ENCODE measurements at regions not wholly inside any gene's neighbourhood (a gene's known extent, or its start where the extent isn't known, plus 50 kb on each side); places are given as distances from the start of the nearest gene placed in this dataset.
"Not testable (repeated sequence)": the region's sequence is repeated elsewhere in the genome, so short reads cannot be mapped to it uniquely, and the experiment has no call there.

DNA sequence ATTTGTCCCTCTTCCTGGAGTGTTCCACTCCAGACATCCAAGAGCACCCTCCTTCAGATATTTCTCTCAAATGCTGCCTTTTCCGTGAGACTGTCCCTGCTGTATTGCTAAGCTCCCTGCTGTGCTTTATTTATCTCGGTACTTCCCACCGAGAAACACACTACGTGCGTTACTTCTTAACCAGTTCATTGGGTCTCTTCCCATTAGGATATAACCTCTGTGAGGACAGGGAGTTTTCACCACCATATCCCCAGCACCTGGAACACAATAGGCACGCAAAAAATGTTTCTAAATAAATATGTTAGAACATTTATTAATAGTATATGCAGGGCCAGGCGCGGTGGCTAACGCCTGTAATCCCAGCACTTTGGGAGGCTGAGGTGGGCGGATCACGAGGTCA is 308.7 kb upstream of the IL12A start:
- peaks cover 5% of the 10 kb centered on the region for H3K4me1 ChIP-seq (ENCODE audit: control insufficient read depth, extremely low read depth, insufficient read depth, low read length)
- no peaks in the 10 kb centered on the region for H3K27me3 ChIP-seq (ENCODE audit: control insufficient read depth, extremely low read depth, insufficient read depth, low read length)
- H3K4me3 ChIP-seq (ENCODE audit: control insufficient read depth in 2 of 3, extremely low read depth in 1 of 3, insufficient read depth in 2 of 3, low read depth in 1 of 3, low read length in 3 of 3) = no peak overlapping the region
- H3K9me3 ChIP-seq (ENCODE audit: control insufficient read depth, low read depth, low read length) = no peaks in the 10 kb centered on the region
- no peak overlapping the region for H3K9ac ChIP-seq (ENCODE audit: control insufficient read depth, extremely low read depth, insufficient read depth, low read length)
- no peaks in the 10 kb centered on the region for H3K36me3 ChIP-seq (ENCODE audit: control insufficient read depth in 2 of 2, extremely low read depth in 1 of 2, insufficient read depth in 2 of 2, low read length in 2 of 2)
- no peaks in the 10 kb centered on the region for H3K9me1 ChIP-seq (ENCODE audit: control insufficient read depth, extremely low read depth, insufficient read depth, low read length)
- TF ChIP-seq, protein P1, sequence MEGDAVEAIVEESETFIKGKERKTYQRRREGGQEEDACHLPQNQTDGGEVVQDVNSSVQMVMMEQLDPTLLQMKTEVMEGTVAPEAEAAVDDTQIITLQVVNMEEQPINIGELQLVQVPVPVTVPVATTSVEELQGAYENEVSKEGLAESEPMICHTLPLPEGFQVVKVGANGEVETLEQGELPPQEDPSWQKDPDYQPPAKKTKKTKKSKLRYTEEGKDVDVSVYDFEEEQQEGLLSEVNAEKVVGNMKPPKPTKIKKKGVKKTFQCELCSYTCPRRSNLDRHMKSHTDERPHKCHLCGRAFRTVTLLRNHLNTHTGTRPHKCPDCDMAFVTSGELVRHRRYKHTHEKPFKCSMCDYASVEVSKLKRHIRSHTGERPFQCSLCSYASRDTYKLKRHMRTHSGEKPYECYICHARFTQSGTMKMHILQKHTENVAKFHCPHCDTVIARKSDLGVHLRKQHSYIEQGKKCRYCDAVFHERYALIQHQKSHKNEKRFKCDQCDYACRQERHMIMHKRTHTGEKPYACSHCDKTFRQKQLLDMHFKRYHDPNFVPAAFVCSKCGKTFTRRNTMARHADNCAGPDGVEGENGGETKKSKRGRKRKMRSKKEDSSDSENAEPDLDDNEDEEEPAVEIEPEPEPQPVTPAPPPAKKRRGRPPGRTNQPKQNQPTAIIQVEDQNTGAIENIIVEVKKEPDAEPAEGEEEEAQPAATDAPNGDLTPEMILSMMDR (optimal IDR thresholded peaks at IDR 0.05 in 1 of 3, IDR thresholded peaks at IDR 0.05 in 1 of 3, conservative IDR thresholded peaks at IDR 0.05 in 1 of 3; ENCODE audit: extremely low read depth in 1 of 3, insufficient read depth in 2 of 3, low read length in 3 of 3) = no peak
- no peak for TF ChIP-seq EZH2 (IDR thresholded peaks at IDR 0.05; ENCODE audit: low read length)
- H3K4me2 ChIP-seq (ENCODE audit: control insufficient read depth, extremely low read depth, insufficient read depth, low read depth, low read length) = no peak overlapping the region
- DNase-seq (ENCODE audit: low read depth, low spot score) (no peak), FAIRE-seq (no peak)
- no peaks in the 10 kb centered on the region for H4K20me1 ChIP-seq (ENCODE audit: control insufficient read depth, extremely low read depth, insufficient read depth, low read length)
- H2AFZ ChIP-seq (ENCODE audit: control insufficient read depth, low read length) = no peak overlapping the region
- H3K79me2 ChIP-seq (ENCODE audit: control insufficient read depth, insufficient read depth, low read length) = no peaks in the 10 kb centered on the region
- dilution Hi-C loops (cut with MboI; ENCODE audit: extremely low pct_ligation_motif_present, low sequenced_read_pairs) = no loop called here
- no peak overlapping the region for H3K27ac ChIP-seq (ENCODE audit: control insufficient read depth, insufficient read depth, low read length)

DNA sequence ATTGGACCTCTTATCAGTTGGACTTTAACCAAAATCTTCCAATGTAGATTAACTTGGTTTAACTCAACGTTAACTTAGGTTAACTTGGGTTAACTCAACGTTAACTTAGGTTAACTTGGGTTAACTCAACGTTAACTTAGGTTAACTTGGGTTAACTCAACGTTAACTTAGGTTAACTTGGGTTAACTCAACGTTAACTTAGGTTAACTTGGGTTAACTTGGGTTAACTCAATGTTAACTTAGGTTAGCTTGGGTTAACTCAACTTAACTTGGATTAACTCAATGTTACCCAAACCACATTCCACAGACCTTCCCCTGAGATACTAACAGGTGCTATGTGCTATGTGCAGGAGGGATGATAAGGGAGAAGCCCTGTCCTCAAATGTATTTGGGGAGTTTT is 306.9 kb upstream of the IL12A start:
- H3K9me3 ChIP-seq (ENCODE audit: control insufficient read depth, low read depth, low read length); H4K20me1 ChIP-seq (ENCODE audit: control insufficient read depth, extremely low read depth, insufficient read depth, low read length); H3K4me2 ChIP-seq (ENCODE audit: control insufficient read depth, extremely low read depth, insufficient read depth, low read depth, low read length); H3K27ac ChIP-seq (ENCODE audit: control insufficient read depth, insufficient read depth, low read length); dilution Hi-C loops (cut with MboI; ENCODE audit: extremely low pct_ligation_motif_present, low sequenced_read_pairs); DNase-seq (ENCODE audit: low read depth, low spot score); H3K36me3 ChIP-seq (ENCODE audit: control insufficient read depth in 2 of 2, extremely low read depth in 1 of 2, insufficient read depth in 2 of 2, low read length in 2 of 2); H3K9ac ChIP-seq (ENCODE audit: control insufficient read depth, extremely low read depth, insufficient read depth, low read length); H3K4me1 ChIP-seq (ENCODE audit: control insufficient read depth, extremely low read depth, insufficient read depth, low read length); H3K27me3 ChIP-seq (ENCODE audit: control insufficient read depth, extremely low read depth, insufficient read depth, low read length); H3K79me2 ChIP-seq (ENCODE audit: control insufficient read depth, insufficient read depth, low read length); H3K9me1 ChIP-seq (ENCODE audit: control insufficient read depth, extremely low read depth, insufficient read depth, low read length); FAIRE-seq; H3K4me3 ChIP-seq (ENCODE audit: control insufficient read depth in 2 of 3, extremely low read depth in 1 of 3, insufficient read depth in 2 of 3, low read depth in 1 of 3, low read length in 3 of 3); H2AFZ ChIP-seq (ENCODE audit: control insufficient read depth, low read length): not testable (repeated sequence)

DNA sequence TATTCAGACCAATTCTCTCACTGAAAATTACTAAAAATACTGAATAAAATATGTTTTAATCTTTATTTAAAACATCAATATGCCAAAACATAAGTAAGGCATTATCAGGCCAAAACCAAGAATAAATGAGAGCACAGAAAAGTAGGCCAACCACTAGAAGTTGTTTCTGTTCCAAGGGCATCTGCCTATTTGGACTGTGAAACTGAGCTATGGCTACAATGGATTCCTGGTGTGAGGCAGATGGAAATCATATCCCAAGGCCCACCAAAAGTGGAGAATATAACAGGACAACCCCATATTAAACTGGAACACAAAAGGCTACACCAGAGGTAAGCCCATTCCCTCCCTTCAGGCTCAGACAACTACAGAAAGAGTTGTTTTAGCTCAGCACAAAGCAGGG is 302.8 kb upstream of the IL12A start:
- TF ChIP-seq, protein P1 (optimal IDR thresholded peaks at IDR 0.05 in 1 of 3, IDR thresholded peaks at IDR 0.05 in 1 of 3, conservative IDR thresholded peaks at IDR 0.05 in 1 of 3; ENCODE audit: extremely low read depth in 1 of 3, insufficient read depth in 2 of 3, low read length in 3 of 3) = no peak
- no peak for TF ChIP-seq EZH2 (IDR thresholded peaks at IDR 0.05; ENCODE audit: low read length)
- FAIRE-seq = no peak
- H3K9ac ChIP-seq (ENCODE audit: control insufficient read depth, extremely low read depth, insufficient read depth, low read length) = no peak overlapping the region

More for the DNA sequence above, 302.8 kb upstream of the IL12A start:
- no peak for DNase-seq (ENCODE audit: low read depth, low spot score)
- Histone ChIP-seq H3K9me1 (ENCODE audit: control insufficient read depth, extremely low read depth, insufficient read depth, low read length) (no peaks in the 10 kb centered on the region), H4K20me1 (ENCODE audit: control insufficient read depth, extremely low read depth, insufficient read depth, low read length) (no peaks in the 10 kb centered on the region), H3K79me2 (ENCODE audit: control insufficient read depth, insufficient read depth, low read length) (no peaks in the 10 kb centered on the region), H3K4me3 (ENCODE audit: control insufficient read depth in 2 of 3, extremely low read depth in 1 of 3, insufficient read depth in 2 of 3, low read depth in 1 of 3, low read length in 3 of 3) (no peak overlapping the region), H3K4me1 (ENCODE audit: control insufficient read depth, extremely low read depth, insufficient read depth, low read length) (no peaks in the 10 kb centered on the region), H3K4me2 (ENCODE audit: control insufficient read depth, extremely low read depth, insufficient read depth, low read depth, low read length) (no peak overlapping the region), H2AFZ (ENCODE audit: control insufficient read depth, low read length) (no peak overlapping the region), H3K9me3 (ENCODE audit: control insufficient read depth, low read depth, low read length) (no peaks in the 10 kb centered on the region), H3K36me3 (ENCODE audit: control insufficient read depth in 2 of 2, extremely low read depth in 1 of 2, insufficient read depth in 2 of 2, low read length in 2 of 2) (no peaks in the 10 kb centered on the region), H3K27ac (ENCODE audit: control insufficient read depth, insufficient read depth, low read length) (no peak overlapping the region), H3K27me3 (ENCODE audit: control insufficient read depth, extremely low read depth, insufficient read depth, low read length) (no peaks in the 10 kb centered on the region)
- dilution Hi-C loops (cut with MboI; ENCODE audit: extremely low pct_ligation_motif_present, low sequenced_read_pairs) = no loop called here
